ENCODE measurements at regions not wholly inside any gene's neighbourhood (a gene's known extent, or its start where the extent isn't known, plus 50 kb on each side); places are given as distances from the start of the nearest gene placed in this dataset.

DNA sequence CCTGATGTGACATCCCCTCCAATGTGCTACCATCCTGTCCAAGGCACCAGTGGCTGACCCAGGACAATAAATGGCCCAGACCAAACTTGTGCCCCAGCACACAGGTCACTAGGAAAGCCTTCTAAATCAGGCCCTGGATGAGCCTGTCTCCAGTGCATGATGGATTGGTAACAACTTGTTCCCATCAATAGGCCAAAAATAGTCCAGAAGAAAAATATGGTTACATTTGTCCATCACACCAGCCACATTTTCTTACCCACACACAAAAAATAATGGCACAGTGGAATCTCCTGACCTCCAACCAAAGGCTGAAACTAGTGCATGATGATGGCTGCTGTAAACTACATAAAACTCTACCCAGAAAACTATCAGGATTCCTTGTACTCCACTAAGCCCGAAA, 228.4 kb downstream of the SPTSSA start:
- ATAC-seq = no peak
- WGBS (ENCODE audit: missing lambda C conversion rate) = 79% methylated on average over 1 of the region's 1 CpG

DNA sequence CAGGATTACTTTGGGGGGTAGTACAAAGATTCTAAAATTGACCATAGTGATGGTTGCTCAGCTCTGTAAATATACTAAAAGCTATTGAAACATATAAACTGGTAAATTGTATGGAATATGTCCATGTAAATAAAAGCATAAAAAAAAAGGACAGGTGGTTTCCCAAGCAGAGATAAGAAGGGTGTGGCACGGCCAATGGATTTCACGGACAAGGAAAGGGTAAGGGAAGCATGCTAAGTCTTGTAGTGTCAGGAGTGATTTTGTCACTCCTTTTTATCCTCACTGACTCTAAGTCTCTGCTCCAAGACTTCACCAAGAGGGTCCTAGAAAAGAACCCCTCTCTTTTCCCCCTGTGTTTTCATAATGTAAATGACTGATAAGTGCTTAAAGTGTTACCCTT, 229.2 kb downstream of the SPTSSA start:
- no peak for DNase-seq (ENCODE audit: low read depth in 1 of 2, low spot score in 1 of 2)
- 15% methylated on average over 2 of the region's 2 CpGs for WGBS (ENCODE audit: missing lambda C conversion rate)
- ATAC-seq = no peak

More for the DNA sequence above, 228.4 kb downstream of the SPTSSA start:
- Histone ChIP-seq H3K4me3 (no peak overlapping the region), H3K9me3 (no peaks in the 10 kb centered on the region), H3K4me1 (peaks cover 14% of the 10 kb centered on the region; the same call in 2 of the 3 replicates), H3K27ac (no peak overlapping the region), H3K4me2 (no peak overlapping the region)
- CTCF ChIA-PET = interaction anchor here (0.6 kb wide), 1 partner anchor 1258 kb away, joined by 4 read pairs; no protein-coding TSS in a partner anchor
- POLR2A ChIA-PET = no interaction called here
- DNase-seq (ENCODE audit: low read depth in 1 of 2, low spot score in 1 of 2) = no peak
- FAIRE-seq = no peak
- TF ChIP-seq MAZ (IDR thresholded peaks at IDR 0.05; ENCODE audit: borderline replicate concordance, low read depth, low read length) (no peak), KDM5A (IDR thresholded peaks at IDR 0.05) (no peak)
- TF ChIP-seq, protein P1, sequence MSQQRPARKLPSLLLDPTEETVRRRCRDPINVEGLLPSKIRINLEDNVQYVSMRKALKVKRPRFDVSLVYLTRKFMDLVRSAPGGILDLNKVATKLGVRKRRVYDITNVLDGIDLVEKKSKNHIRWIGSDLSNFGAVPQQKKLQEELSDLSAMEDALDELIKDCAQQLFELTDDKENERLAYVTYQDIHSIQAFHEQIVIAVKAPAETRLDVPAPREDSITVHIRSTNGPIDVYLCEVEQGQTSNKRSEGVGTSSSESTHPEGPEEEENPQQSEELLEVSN (IDR thresholded peaks at IDR 0.05; ENCODE audit: borderline replicate concordance, low read depth) = no peak
- TF ChIP-seq, protein P2, sequence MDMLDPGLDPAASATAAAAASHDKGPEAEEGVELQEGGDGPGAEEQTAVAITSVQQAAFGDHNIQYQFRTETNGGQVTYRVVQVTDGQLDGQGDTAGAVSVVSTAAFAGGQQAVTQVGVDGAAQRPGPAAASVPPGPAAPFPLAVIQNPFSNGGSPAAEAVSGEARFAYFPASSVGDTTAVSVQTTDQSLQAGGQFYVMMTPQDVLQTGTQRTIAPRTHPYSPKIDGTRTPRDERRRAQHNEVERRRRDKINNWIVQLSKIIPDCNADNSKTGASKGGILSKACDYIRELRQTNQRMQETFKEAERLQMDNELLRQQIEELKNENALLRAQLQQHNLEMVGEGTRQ (IDR thresholded peaks at IDR 0.05) = no peak

DNA sequence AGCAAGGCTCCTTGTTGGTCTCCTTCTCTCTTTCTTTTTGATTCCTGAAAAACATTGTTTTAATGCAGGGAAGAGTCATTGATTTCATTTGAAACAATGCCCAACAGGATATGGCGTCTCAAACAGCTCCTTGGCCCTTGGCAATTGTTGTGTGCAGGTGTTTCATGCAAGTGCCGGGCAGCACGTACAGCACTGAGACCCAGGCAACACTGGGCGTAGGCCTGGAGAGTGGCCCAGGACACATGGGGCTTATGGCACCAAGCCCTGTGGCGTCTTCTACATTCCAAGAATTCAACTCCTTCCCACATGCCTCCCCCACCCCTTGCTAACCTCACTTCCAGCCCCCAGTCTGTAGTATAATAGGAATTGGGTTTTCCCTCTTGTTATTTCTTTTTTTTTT, 230.4 kb downstream of the SPTSSA start:
- ChIA-PET POLR2A (no interaction called here), CTCF (interaction anchor here (2.1 to 4.2 kb wide), 2 partner anchors 133 to 383 kb away, joined by 6 to 14 read pairs; no protein-coding TSS in a partner anchor)
- WGBS (ENCODE audit: missing lambda C conversion rate) = 67% methylated on average over 5 of the region's 5 CpGs
- TF ChIP-seq ZC3H11A (IDR thresholded peaks at IDR 0.05) (no peak), CHD4 (IDR thresholded peaks at IDR 0.05; ENCODE audit: borderline replicate concordance) (no peak), ZNF302 (CRISPR knock-in tag; IDR thresholded peaks at IDR 0.05) (no peak)
- TF ChIP-seq, protein P3, sequence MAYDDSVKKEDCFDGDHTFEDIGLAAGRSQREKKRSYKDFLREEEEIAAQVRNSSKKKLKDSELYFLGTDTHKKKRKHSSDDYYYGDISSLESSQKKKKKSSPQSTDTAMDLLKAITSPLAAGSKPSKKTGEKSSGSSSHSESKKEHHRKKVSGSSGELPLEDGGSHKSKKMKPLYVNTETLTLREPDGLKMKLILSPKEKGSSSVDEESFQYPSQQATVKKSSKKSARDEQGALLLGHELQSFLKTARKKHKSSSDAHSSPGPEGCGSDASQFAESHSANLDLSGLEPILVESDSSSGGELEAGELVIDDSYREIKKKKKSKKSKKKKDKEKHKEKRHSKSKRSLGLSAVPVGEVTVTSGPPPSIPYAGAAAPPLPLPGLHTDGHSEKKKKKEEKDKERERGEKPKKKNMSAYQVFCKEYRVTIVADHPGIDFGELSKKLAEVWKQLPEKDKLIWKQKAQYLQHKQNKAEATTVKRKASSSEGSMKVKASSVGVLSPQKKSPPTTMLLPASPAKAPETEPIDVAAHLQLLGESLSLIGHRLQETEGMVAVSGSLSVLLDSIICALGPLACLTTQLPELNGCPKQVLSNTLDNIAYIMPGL (CRISPR knock-in tag; IDR thresholded peaks at IDR 0.05; ENCODE audit: borderline replicate concordance) = no peak
- Histone ChIP-seq H3K4me1 (peaks cover 1% of the 10 kb centered on the region; the same call in 1 of the 3 replicates), H3K4me3 (no peak overlapping the region), H3K9me3 (no peaks in the 10 kb centered on the region), H3K27ac (no peak overlapping the region), H3K4me2 (no peak overlapping the region)
- ATAC-seq (no peak), DNase-seq (ENCODE audit: low read depth in 1 of 2, low spot score in 1 of 2) (no peak), FAIRE-seq (no peak)

More for the DNA sequence above, 229.2 kb downstream of the SPTSSA start:
- CTCF ChIA-PET = interaction anchor here (2.1 kb wide), 1 partner anchor 134 kb away, joined by 6 read pairs; no protein-coding TSS in a partner anchor
- H3K4me1 ChIP-seq = peaks cover 11% of the 10 kb centered on the region; the same call in 2 of the 3 replicates
- no peak overlapping the region for H3K4me2 ChIP-seq
- TF ChIP-seq, protein P4, sequence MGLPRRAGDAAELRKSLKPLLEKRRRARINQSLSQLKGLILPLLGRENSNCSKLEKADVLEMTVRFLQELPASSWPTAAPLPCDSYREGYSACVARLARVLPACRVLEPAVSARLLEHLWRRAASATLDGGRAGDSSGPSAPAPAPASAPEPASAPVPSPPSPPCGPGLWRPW (IDR thresholded peaks at IDR 0.05) = no peak
- TF ChIP-seq, protein P5, sequence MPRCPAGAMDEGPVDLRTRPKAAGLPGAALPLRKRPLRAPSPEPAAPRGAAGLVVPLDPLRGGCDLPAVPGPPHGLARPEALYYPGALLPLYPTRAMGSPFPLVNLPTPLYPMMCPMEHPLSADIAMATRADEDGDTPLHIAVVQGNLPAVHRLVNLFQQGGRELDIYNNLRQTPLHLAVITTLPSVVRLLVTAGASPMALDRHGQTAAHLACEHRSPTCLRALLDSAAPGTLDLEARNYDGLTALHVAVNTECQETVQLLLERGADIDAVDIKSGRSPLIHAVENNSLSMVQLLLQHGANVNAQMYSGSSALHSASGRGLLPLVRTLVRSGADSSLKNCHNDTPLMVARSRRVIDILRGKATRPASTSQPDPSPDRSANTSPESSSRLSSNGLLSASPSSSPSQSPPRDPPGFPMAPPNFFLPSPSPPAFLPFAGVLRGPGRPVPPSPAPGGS (IDR thresholded peaks at IDR 0.05) = no peak
- TF ChIP-seq RCOR1 (IDR thresholded peaks at IDR 0.05; ENCODE audit: low read depth, low read length) (no peak), RFX5 (IDR thresholded peaks at IDR 0.05) (no peak), JUNB (IDR thresholded peaks at IDR 0.05) (no peak), ZFP36 (IDR thresholded peaks at IDR 0.05; ENCODE audit: borderline replicate concordance, partially characterized antibody) (no peak)
- FAIRE-seq = no peak
- no peak overlapping the region for H3K27ac ChIP-seq
- no peak overlapping the region for H3K4me3 ChIP-seq
- H3K9me3 ChIP-seq = no peaks in the 10 kb centered on the region
- POLR2A ChIA-PET = no interaction called here

DNA sequence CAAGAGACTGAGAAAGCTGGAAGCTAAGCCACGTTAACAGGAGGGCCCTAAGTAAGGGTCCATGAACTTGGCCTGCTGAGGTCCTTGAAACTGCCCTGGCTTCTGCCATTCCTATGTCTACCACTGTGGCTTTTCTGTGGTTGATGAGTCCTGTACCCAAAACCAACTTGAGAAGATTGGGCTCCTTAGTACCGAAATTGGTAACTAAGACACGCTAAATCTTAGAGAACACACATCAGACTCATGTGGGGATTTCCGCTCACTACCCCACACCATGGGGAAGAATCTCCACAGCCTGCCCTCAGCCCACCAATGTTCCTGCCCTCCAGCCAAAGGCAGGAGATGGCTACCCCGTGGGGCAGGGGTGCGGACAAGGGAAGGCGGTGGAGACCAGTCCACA, 232.9 kb downstream of the SPTSSA start:
- FAIRE-seq = no peak
- ATAC-seq = no peak
- Histone ChIP-seq H3K4me2 (no peak overlapping the region), H3K9me3 (no peaks in the 10 kb centered on the region), H3K4me3 (no peak overlapping the region), H3K4me1 (no peaks in the 10 kb centered on the region), H3K27ac (no peak overlapping the region)
- DNase-seq (ENCODE audit: low read depth in 1 of 2, low spot score in 1 of 2) = no peak
- ChIA-PET POLR2A (no interaction called here), CTCF (interaction anchor here (1.0 to 4.2 kb wide), 15 partner anchors 10 to 1564 kb away, joined by 3 to 24 read pairs (median 6); no protein-coding TSS in a partner anchor)
- WGBS (ENCODE audit: missing lambda C conversion rate) = 85% methylated on average over 7 of the region's 7 CpGs
- TF ChIP-seq, protein P6, sequence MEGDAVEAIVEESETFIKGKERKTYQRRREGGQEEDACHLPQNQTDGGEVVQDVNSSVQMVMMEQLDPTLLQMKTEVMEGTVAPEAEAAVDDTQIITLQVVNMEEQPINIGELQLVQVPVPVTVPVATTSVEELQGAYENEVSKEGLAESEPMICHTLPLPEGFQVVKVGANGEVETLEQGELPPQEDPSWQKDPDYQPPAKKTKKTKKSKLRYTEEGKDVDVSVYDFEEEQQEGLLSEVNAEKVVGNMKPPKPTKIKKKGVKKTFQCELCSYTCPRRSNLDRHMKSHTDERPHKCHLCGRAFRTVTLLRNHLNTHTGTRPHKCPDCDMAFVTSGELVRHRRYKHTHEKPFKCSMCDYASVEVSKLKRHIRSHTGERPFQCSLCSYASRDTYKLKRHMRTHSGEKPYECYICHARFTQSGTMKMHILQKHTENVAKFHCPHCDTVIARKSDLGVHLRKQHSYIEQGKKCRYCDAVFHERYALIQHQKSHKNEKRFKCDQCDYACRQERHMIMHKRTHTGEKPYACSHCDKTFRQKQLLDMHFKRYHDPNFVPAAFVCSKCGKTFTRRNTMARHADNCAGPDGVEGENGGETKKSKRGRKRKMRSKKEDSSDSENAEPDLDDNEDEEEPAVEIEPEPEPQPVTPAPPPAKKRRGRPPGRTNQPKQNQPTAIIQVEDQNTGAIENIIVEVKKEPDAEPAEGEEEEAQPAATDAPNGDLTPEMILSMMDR (IDR thresholded peaks at IDR 0.05) = no peak
- TF ChIP-seq HOXB13 (CRISPR knock-in tag; IDR thresholded peaks at IDR 0.05; ENCODE audit: low read depth) = no peak
- TF ChIP-seq ZFP36 (IDR thresholded peaks at IDR 0.05; ENCODE audit: borderline replicate concordance, partially characterized antibody) = no peak
